ENCODE measurements at regions not wholly inside any gene's neighbourhood (a gene's known extent, or its start where the extent isn't known, plus 50 kb on each side); places are given as distances from the start of the nearest gene placed in this dataset.

GRCh38 chr10:108913300-108913699 is 1010.0 kb downstream of the XPNPEP1 start:
- TF ChIP-seq, protein P1, sequence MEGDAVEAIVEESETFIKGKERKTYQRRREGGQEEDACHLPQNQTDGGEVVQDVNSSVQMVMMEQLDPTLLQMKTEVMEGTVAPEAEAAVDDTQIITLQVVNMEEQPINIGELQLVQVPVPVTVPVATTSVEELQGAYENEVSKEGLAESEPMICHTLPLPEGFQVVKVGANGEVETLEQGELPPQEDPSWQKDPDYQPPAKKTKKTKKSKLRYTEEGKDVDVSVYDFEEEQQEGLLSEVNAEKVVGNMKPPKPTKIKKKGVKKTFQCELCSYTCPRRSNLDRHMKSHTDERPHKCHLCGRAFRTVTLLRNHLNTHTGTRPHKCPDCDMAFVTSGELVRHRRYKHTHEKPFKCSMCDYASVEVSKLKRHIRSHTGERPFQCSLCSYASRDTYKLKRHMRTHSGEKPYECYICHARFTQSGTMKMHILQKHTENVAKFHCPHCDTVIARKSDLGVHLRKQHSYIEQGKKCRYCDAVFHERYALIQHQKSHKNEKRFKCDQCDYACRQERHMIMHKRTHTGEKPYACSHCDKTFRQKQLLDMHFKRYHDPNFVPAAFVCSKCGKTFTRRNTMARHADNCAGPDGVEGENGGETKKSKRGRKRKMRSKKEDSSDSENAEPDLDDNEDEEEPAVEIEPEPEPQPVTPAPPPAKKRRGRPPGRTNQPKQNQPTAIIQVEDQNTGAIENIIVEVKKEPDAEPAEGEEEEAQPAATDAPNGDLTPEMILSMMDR (IDR thresholded peaks at IDR 0.05; ENCODE audit: insufficient read depth, low read length, poor library complexity, severe bottlenecking), result no peak
- TF ChIP-seq EZH2phosphoT487 (conservative IDR thresholded peaks at IDR 0.05; ENCODE audit: low read length), result no peak
